Endodermal cell (in vitro differentiated cells): ENCODE measurements at regions not wholly inside any gene's neighbourhood (a gene's known extent, or its start where the extent isn't known, plus 50 kb on each side); places are given as distances from the start of the nearest gene placed in this dataset.

Experiments
- DNase-seq: peaks from one replicate; pipeline ENCODE4 v3.0.0-alpha.2; 2017
- H3K27ac ChIP-seq: 2 replicates; pipeline ENCODE4 v1.5.1; 2013; ENCODE audit warnings: mild to moderate bottlenecking, low read depth, low read length, moderate library complexity
- H3K27me3 ChIP-seq: 2 replicates; pipeline ENCODE4 v1.6.1; 2013; ENCODE audit warnings: mild to moderate bottlenecking, low read length, moderate library complexity; ENCODE audit not compliant: insufficient read depth, control insufficient read depth, poor library complexity, severe bottlenecking
- H3K36me3 ChIP-seq: 2 replicates; pipeline ENCODE4 v1.7.0; 2013; ENCODE audit warnings: mild to moderate bottlenecking, low read length, moderate library complexity; ENCODE audit not compliant: control insufficient read depth, insufficient read depth
- H3K4me1 ChIP-seq: one replicate; pipeline ENCODE4 v1.7.0; 2013; ENCODE audit warnings: low read length; ENCODE audit not compliant: control insufficient read depth, insufficient read depth
- H3K4me3 ChIP-seq: 2 replicates; pipeline ENCODE4 v1.5.1; 2013; ENCODE audit warnings: mild to moderate bottlenecking, low read length, moderate library complexity
- H3K9ac ChIP-seq: 2 replicates; pipeline ENCODE4 v1.6.1; 2013; ENCODE audit warnings: mild to moderate bottlenecking, low read length, moderate library complexity; ENCODE audit not compliant: poor library complexity, severe bottlenecking; ENCODE audit errors: extremely low read depth
- H3K9me3 ChIP-seq: 2 replicates; pipeline ENCODE4 v1.6.1; 2013; ENCODE audit warnings: mild to moderate bottlenecking, low read length, moderate library complexity; ENCODE audit not compliant: control insufficient read depth
- H3K27ac Mint-ChIP-seq: 2 replicates; pipeline ENCODE4 v1.8.0; 2020; ENCODE audit warnings: mixed read lengths
- H3K27me3 Mint-ChIP-seq: 2 replicates; pipeline ENCODE4 v1.8.0; 2021; ENCODE audit warnings: mild to moderate bottlenecking, mixed read lengths; ENCODE audit not compliant: insufficient read depth
- H3K36me3 Mint-ChIP-seq: 2 replicates; pipeline ENCODE4 v1.8.0; 2020; ENCODE audit warnings: low read depth, mixed read lengths
- H3K4me1 Mint-ChIP-seq: 2 replicates; pipeline ENCODE4 v1.8.0; 2020; ENCODE audit warnings: mixed read lengths
- H3K4me3 Mint-ChIP-seq: 2 replicates; pipeline ENCODE4 v1.8.0; 2020; ENCODE audit warnings: mild to moderate bottlenecking, moderate library complexity, mixed read lengths
- H3K9me3 Mint-ChIP-seq: 2 replicates; pipeline ENCODE4 v1.8.0; 2020; ENCODE audit warnings: mild to moderate bottlenecking, mixed read lengths
- CTCF ChIP-seq: fragments of 200-600 bp; sonication (generic); conservative IDR thresholded peaks from 2 replicates; pipeline ENCODE4 v1.5.0; 2021; ENCODE audit warnings: antibody characterized with exemption, mild to moderate bottlenecking
- WGBS, 2 experiments: methylation state at CpG; one replicate each; pipeline versions ENCODE4 v1.1.5 to v1.1.7; 2013; ENCODE audit warnings: missing lambda C conversion rate in 2 of 2, mixed read lengths in 1 of 2; ENCODE audit not compliant: insufficient coverage in 1 of 2, insufficient read length in 1 of 2; 5-methylcytosine and 5-hydroxymethylcytosine counted together

GRCh38 chr15:77843546-77843945, 210.8 kb upstream of the LINGO1 start:
- peaks cover 4% of the 10 kb centered on the region for H3K4me1 Mint-ChIP-seq
- DNase-seq = no peak
- H3K9me3 ChIP-seq = no peaks in the 10 kb centered on the region
- H3K27me3 Mint-ChIP-seq = peaks cover 4% of the 10 kb centered on the region
- H3K4me1 ChIP-seq = no peaks in the 10 kb centered on the region
- no peaks in the 10 kb centered on the region for H3K27me3 ChIP-seq
- no peaks in the 10 kb centered on the region for H3K36me3 ChIP-seq
- H3K36me3 Mint-ChIP-seq = no peaks in the 10 kb centered on the region
- H3K9me3 Mint-ChIP-seq = peaks cover 23% of the 10 kb centered on the region
- 75 to 79% methylated on average over 3 to 4 of the region's 5 CpGs for WGBS, 2 experiments
- no peak overlapping the region for H3K27ac ChIP-seq
- no peak overlapping the region for H3K9ac ChIP-seq
- no peak overlapping the region for H3K27ac Mint-ChIP-seq
- TF ChIP-seq CTCF = no peak
- no peak overlapping the region for H3K4me3 Mint-ChIP-seq
- H3K4me3 ChIP-seq = no peak overlapping the region

- H3K9ac ChIP-seq = no peak overlapping the region
- H3K27me3 ChIP-seq = no peaks in the 10 kb centered on the region
- H3K4me3 ChIP-seq = no peak overlapping the region
- H3K27ac ChIP-seq = no peak overlapping the region
- TF ChIP-seq CTCF = no peak
- Mint-ChIP-seq H3K4me3 (no peak overlapping the region), H3K9me3 (peaks cover 20% of the 10 kb centered on the region), H3K27ac (no peak overlapping the region), H3K36me3 (no peaks in the 10 kb centered on the region), H3K4me1 (peaks cover 5% of the 10 kb centered on the region), H3K27me3 (peaks cover 4% of the 10 kb centered on the region)
- no peaks in the 10 kb centered on the region for H3K36me3 ChIP-seq
- H3K4me1 ChIP-seq = no peaks in the 10 kb centered on the region
- no peaks in the 10 kb centered on the region for H3K9me3 ChIP-seq
- DNase-seq = peak; percentile 49
- WGBS, 2 experiments = 63 to 70% methylated on average over 8 to 11 of the region's 11 CpGs
These were observed 208.5 kb upstream of the LINGO1 start for GRCh38 chr15:77840991-77841775.

GRCh38 chr15:77839970-77840905, 207.5 kb upstream of the LINGO1 start:
- TF ChIP-seq CTCF = no peak
- H3K9ac ChIP-seq = no peak overlapping the region
- Mint-ChIP-seq H3K27ac (no peak overlapping the region), H3K36me3 (no peaks in the 10 kb centered on the region), H3K27me3 (peaks cover 4% of the 10 kb centered on the region), H3K4me3 (no peak overlapping the region), H3K9me3 (peaks cover 11% of the 10 kb centered on the region), H3K4me1 (peaks cover 5% of the 10 kb centered on the region)
- H3K27ac ChIP-seq = no peak overlapping the region
- H3K4me1 ChIP-seq = no peaks in the 10 kb centered on the region
- no peaks in the 10 kb centered on the region for H3K9me3 ChIP-seq
- 71 to 81% methylated on average over 5 to 11 of the region's 11 CpGs for WGBS, 2 experiments
- peak; percentile 40 for DNase-seq
- H3K27me3 ChIP-seq = no peaks in the 10 kb centered on the region
- H3K4me3 ChIP-seq = no peak overlapping the region
- H3K36me3 ChIP-seq = no peaks in the 10 kb centered on the region
